ENCODE measurements at regions not wholly inside any gene's neighbourhood (a gene's known extent, or its start where the extent isn't known, plus 50 kb on each side); places are given as distances from the start of the nearest gene placed in this dataset.

DNA sequence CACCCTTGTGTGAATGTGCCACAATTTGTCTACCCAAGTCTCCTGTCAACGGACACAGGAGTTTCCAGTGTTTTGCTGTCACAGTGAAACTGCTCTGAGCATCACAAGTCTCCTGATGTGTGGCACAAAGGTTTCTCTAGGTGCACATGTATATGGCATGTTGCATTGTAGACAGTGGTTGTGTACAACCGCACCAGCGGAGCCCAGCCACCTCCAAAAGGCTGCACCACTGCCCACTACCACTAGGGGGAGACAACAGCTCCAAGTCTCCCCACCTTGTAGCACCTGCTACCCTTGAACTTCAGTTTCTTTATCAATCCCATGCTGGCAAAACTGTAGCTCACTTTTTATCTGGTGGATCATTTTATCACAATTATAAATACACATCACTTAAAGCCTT, 95.5 kb upstream of the ZNF469 start:
- TF ChIP-seq, protein P1, sequence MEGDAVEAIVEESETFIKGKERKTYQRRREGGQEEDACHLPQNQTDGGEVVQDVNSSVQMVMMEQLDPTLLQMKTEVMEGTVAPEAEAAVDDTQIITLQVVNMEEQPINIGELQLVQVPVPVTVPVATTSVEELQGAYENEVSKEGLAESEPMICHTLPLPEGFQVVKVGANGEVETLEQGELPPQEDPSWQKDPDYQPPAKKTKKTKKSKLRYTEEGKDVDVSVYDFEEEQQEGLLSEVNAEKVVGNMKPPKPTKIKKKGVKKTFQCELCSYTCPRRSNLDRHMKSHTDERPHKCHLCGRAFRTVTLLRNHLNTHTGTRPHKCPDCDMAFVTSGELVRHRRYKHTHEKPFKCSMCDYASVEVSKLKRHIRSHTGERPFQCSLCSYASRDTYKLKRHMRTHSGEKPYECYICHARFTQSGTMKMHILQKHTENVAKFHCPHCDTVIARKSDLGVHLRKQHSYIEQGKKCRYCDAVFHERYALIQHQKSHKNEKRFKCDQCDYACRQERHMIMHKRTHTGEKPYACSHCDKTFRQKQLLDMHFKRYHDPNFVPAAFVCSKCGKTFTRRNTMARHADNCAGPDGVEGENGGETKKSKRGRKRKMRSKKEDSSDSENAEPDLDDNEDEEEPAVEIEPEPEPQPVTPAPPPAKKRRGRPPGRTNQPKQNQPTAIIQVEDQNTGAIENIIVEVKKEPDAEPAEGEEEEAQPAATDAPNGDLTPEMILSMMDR (IDR thresholded peaks at IDR 0.05; ENCODE audit: low read depth, low read length): peak; percentile 91
- DNase-seq (ENCODE audit: low read depth in 2 of 2): peak in 1 of 2 donors; percentile 70
- no peak overlapping the region for H3K4me3 ChIP-seq (replicated peaks in 1 of 2; ENCODE audit: low read depth in 2 of 2, low read length in 2 of 2)

DNA sequence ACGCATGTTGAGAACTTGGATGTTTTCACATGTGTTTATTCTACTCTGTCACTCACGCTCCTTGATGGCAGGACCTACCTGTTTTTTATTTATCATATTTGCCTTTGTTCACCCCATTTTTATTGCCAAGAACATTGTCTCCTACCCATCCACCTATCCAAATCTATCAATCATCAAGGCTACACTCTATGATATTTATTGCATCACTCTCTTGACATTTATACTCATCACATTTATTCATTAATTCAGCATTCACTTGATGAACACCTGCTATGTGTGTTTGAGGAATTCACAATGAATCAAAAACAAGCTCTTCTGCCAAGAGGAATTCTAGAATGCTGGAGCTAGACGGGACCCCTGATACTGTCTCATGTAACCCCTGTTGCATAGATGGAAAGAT, 94.5 kb upstream of the ZNF469 start:
- TF ChIP-seq, protein P1 (IDR thresholded peaks at IDR 0.05; ENCODE audit: low read depth, low read length): no peak
- DNase-seq (ENCODE audit: low read depth in 2 of 2): no peak
- H3K4me3 ChIP-seq (replicated peaks in 1 of 2; ENCODE audit: low read depth in 2 of 2, low read length in 2 of 2): no peak overlapping the region

DNA sequence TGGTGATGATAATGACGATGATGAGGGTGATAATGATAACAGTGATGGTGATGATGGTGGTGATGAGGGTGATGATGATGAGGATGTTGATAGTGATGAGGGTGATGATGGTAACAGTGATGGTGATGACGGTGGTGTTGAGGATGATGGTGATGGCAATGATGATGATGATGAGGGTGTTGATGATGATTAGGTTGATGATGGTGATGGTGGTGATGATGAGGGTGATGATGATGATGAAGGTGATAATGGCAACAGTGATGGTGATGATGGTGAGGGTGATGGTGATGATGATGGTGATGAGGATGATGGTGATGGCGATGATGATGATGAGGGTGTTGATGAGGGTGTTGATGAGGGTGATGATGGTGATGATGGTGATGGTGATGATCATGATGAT, 93.8 kb upstream of the ZNF469 start:
- TF ChIP-seq, protein P1 (IDR thresholded peaks at IDR 0.05; ENCODE audit: low read depth, low read length): no peak
- H3K4me3 ChIP-seq (replicated peaks in 1 of 2; ENCODE audit: low read depth in 2 of 2, low read length in 2 of 2): no peak overlapping the region
- no peak for DNase-seq (ENCODE audit: low read depth in 2 of 2)

DNA sequence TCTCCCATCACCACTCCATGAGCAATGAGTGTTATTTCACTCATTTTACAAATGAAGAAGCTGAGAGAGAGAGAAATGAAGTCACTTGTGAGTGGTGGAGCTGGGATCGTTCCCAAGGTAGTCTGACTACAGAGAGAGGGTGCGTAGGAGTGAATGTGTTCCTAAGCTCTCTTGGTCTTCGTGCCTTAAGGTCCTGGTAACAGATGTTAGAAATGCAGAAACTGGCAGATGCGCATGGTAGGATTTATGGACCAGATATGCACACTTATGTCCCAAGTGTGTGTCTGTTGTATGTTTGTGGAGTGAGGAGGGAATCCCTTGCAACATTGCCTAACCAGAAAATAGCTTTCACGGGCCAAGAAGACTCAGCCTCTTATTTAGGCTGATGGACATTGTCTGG, 93.2 kb upstream of the ZNF469 start:
- no peak for DNase-seq (ENCODE audit: low read depth in 2 of 2)
- TF ChIP-seq, protein P1 (IDR thresholded peaks at IDR 0.05; ENCODE audit: low read depth, low read length): no peak
- H3K4me3 ChIP-seq (replicated peaks in 1 of 2; ENCODE audit: low read depth in 2 of 2, low read length in 2 of 2): no peak overlapping the region

DNA sequence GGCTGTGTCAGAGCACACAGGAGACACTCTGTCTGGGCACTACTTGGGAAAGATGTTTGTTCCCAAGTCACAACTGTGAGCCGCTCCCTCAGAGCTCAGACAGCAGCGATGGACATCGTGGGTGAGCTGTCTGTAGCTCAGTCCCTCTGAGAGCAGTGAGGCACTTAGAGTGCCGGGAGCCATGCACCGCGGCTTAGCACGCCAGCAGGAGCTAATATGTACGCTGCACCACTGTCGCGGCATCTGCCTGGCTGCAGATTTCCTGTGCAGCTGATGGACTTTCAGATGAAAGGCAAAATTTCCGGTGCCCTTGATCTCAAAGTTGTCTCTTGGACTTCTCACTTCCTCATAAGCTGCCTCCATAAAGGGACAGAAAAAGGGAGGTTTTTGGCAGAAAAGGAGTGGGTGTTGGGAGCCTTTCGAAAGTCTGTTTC, 92.8 kb upstream of the ZNF469 start:
- no peak for DNase-seq (ENCODE audit: low read depth in 2 of 2)
- TF ChIP-seq, protein P1 (IDR thresholded peaks at IDR 0.05; ENCODE audit: low read depth, low read length): no peak
- H3K4me3 ChIP-seq (replicated peaks in 1 of 2; ENCODE audit: low read depth in 2 of 2, low read length in 2 of 2): no peak overlapping the region

DNA sequence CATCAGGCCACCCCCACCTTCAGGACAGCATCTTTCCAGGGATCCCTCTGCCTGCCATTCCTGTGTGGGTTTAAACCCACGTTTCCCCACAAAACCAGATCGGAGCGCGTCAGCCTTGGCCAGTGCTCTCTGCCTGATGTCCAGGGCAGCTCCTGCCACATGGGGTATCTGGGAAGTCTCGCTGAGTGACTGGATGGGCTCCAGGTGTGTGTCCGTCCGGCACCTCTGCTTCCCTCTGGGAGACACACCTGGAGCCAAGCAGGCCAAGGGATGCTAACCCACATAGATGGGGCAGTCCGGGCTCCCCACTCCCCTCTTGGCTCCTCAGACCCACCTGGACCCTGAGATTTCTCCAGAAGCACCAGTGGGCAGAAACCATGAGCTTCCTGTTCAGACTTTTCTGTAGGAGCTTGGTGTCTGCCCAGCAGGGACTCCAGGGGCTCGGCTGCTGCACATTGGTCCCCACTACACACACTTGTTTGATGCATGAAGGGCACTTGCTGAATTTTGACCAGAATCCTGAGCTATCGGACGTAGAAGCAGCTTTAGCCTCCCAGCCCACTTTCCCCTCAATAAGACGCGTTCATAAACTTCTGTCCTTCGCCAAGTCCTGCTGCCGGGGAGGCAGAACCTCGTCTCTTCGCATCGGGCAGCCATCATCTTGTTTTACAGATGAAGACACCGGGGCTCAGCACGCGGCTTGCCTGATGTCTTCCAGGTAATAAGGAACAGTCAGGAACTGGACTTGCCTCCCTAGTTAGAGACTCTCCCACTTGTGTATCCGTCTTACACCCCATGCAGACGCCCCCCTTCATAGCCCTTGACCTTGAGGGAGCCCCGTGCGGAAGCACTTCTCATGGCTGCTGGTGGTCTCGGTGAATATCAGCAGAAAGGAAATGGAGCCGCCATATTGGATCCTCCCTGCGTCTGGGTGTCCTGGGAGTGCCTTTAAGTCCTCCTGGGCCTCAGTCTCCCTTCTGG, 91.6 kb upstream of the ZNF469 start:
- TF ChIP-seq, protein P1 (IDR thresholded peaks at IDR 0.05; ENCODE audit: low read depth, low read length): no peak
- DNase-seq (ENCODE audit: low read depth in 2 of 2): no peak
- H3K4me3 ChIP-seq (replicated peaks in 1 of 2; ENCODE audit: low read depth in 2 of 2, low read length in 2 of 2): no peak overlapping the region
